ENCODE measurements at regions not wholly inside any gene's neighbourhood (a gene's known extent, or its start where the extent isn't known, plus 50 kb on each side); places are given as distances from the start of the nearest gene placed in this dataset.

GRCh38 chr3:82938821-82939328 is 1177.4 kb upstream of the GBE1 start:
- TF ChIP-seq EZH2 (IDR thresholded peaks at IDR 0.05) (no peak), FOXP2 (optimal IDR thresholded peaks at IDR 0.05; ENCODE audit: control extremely low read depth, extremely low read length, insufficient read depth) (no peak)

Measured in SK-N-MC (cell line).